ENCODE measurements at regions not wholly inside any gene's neighbourhood (a gene's known extent, or its start where the extent isn't known, plus 50 kb on each side); places are given as distances from the start of the nearest gene placed in this dataset.

DNA sequence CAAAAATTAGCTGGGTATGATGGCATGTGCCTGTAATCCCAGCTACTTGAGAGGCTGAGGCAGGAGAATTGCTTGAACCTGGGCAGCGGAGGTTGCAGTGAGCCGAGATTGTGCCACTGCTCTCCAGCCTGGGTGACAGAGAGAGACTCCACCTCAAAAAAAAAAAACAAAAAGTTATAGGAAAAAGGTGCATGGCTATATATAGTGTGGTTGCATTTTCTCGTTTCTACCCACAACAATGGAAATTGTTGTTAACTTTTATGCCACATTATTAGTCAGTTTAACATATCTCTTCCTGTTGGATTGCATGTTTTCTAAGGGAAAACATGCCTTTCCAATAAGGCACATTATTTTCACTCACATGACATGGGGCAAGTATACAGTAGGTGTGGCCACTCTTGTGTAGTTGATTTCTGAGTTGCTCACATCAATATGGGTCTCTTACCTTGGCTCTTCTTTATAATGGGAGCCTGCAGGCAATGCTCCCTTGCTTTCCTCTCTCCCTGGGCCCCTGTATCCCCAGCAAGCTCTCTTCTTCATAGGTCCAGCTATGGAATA, 610.0 kb downstream of the RNF144A start:
- Histone ChIP-seq H3K4me3 (replicated peaks in 1 of 2; ENCODE audit: low read depth in 1 of 2, low read length in 2 of 2) (no peak overlapping the region), H3K9me3 (ENCODE audit: control insufficient read depth in 1 of 2, insufficient read depth in 1 of 2, low read depth in 1 of 2, low read length in 2 of 2) (no peaks in the 10 kb centered on the region), H3K4me2 (ENCODE audit: low read length) (no peak overlapping the region), H3K9me2 (ENCODE audit: insufficient read depth) (no peaks in the 10 kb centered on the region), H3K9ac (ENCODE audit: low read length) (no peak overlapping the region), H3K36me3 (ENCODE audit: control insufficient read depth in 1 of 2, insufficient read depth in 2 of 2, low read length in 2 of 2) (no peaks in the 10 kb centered on the region), H3K27me3 (ENCODE audit: insufficient read depth, low read length) (no peaks in the 10 kb centered on the region), H3K79me2 (ENCODE audit: insufficient read depth, low read length) (no peaks in the 10 kb centered on the region), H3K4me1 (ENCODE audit: control insufficient read depth in 1 of 2, insufficient read depth in 2 of 2, low read length in 2 of 2) (no peaks in the 10 kb centered on the region), H2AFZ (ENCODE audit: low read depth, low read length, poor library complexity, severe bottlenecking) (no peak overlapping the region), H3K27ac (ENCODE audit: low read depth, low read length) (no peak overlapping the region), H4K20me1 (ENCODE audit: insufficient read depth) (no peaks in the 10 kb centered on the region)
- TF ChIP-seq EZH2phosphoT487 (IDR thresholded peaks at IDR 0.05; ENCODE audit: borderline replicate concordance) (no peak), CEBPB (IDR thresholded peaks at IDR 0.05; ENCODE audit: low read depth) (no peak), ZFX (IDR thresholded peaks at IDR 0.05) (no peak), TCF7L2 (IDR thresholded peaks at IDR 0.05; ENCODE audit: borderline replicate concordance, extremely low read depth, insufficient read depth, insufficient read length) (no peak), EGR1 (IDR thresholded peaks at IDR 0.05; ENCODE audit: low read depth) (no peak), ZNF274 (IDR thresholded peaks at IDR 0.05; ENCODE audit: low read depth, low read length) (no peak), FOSL1 (IDR thresholded peaks at IDR 0.05; ENCODE audit: low read depth) (no peak), ATF3 (IDR thresholded peaks at IDR 0.05) (no peak), JUND (IDR thresholded peaks at IDR 0.05) (no peak), SRF (IDR thresholded peaks at IDR 0.05; ENCODE audit: low read depth) (no peak), ELF1 (IDR thresholded peaks at IDR 0.05; ENCODE audit: borderline replicate concordance, low read depth) (no peak), EZH2 (IDR thresholded peaks at IDR 0.05) (no peak), CBX3 (IDR thresholded peaks at IDR 0.05; ENCODE audit: low read depth) (no peak), SIN3A (IDR thresholded peaks at IDR 0.05; ENCODE audit: low read depth) (no peak)
- TF ChIP-seq, protein P1, sequence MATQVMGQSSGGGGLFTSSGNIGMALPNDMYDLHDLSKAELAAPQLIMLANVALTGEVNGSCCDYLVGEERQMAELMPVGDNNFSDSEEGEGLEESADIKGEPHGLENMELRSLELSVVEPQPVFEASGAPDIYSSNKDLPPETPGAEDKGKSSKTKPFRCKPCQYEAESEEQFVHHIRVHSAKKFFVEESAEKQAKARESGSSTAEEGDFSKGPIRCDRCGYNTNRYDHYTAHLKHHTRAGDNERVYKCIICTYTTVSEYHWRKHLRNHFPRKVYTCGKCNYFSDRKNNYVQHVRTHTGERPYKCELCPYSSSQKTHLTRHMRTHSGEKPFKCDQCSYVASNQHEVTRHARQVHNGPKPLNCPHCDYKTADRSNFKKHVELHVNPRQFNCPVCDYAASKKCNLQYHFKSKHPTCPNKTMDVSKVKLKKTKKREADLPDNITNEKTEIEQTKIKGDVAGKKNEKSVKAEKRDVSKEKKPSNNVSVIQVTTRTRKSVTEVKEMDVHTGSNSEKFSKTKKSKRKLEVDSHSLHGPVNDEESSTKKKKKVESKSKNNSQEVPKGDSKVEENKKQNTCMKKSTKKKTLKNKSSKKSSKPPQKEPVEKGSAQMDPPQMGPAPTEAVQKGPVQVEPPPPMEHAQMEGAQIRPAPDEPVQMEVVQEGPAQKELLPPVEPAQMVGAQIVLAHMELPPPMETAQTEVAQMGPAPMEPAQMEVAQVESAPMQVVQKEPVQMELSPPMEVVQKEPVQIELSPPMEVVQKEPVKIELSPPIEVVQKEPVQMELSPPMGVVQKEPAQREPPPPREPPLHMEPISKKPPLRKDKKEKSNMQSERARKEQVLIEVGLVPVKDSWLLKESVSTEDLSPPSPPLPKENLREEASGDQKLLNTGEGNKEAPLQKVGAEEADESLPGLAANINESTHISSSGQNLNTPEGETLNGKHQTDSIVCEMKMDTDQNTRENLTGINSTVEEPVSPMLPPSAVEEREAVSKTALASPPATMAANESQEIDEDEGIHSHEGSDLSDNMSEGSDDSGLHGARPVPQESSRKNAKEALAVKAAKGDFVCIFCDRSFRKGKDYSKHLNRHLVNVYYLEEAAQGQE (IDR thresholded peaks at IDR 0.05; ENCODE audit: low read depth) = no peak
- ChIA-PET RAD21 (ENCODE audit: low non-redundant PET in 1 of 2, low total read pairs in 2 of 2, uncharacterized antibody in 2 of 2, unreplicated experiment in 2 of 2) (no interaction called here), POLR2A (no interaction called here), CTCF (no interaction called here)
- intact Hi-C loops (cut with micrococcal nuclease) = no loop called here
- ATAC-seq (no peak), DNase-seq (ENCODE audit: low read depth, low spot score) (no peak)
- BruUV-seq (replicated peaks) = no TSS peak
